DMS153 treated with DMSO at 0.1 percent for 48 hours (cell line): ENCODE measurements at regions not wholly inside any gene's neighbourhood (a gene's known extent, or its start where the extent isn't known, plus 50 kb on each side); places are given as distances from the start of the nearest gene placed in this dataset.

Experiments
- DNase-seq: peaks from one replicate; lab custom pipeline; 2025; ENCODE audit not compliant: unreplicated experiment; lab: John Stamatoyannopoulos, UW

- no peak for DNase-seq
Observed at GRCh38 chr3:80533553-80533952, 765.8 kb upstream of the ROBO1 start.

DNA sequence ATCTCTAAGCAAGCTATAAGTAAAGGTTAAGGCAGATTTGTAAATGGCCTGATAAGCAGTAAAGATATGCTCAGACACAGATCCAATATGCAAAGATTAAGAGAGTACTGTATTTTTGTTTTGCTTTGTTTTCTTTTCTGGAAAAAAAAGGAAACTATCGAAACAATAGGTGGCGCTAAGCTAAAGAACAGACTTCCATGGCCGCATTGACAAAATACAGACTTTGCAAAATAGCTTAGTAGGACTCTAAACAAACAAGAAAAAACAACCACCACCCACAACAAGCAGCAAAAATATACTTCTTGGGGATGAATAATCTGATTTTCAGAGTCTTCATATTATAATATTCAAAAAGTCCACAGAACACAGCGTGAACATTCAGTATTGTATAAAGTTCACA, 758.4 kb upstream of the ROBO1 start:
- DNase-seq, result no peak

DNA sequence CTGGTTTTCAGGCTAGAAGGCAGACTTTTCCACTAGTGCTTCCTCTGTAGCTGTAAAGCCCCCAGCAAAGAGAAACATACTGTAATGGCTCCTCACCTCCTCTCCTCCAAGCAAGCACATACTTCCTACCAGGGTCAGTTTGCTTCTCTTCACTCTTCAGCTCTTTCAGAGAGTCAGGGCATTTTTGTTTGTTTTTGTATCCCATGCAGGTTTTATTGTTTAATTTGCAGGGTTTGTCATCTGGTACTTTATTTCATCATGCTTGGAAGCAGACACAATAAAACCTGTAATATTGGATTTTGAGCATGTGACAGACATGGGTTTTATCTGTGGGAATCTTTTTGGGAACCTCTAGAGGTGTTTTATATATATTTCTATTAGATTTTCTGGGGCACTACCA, 753.3 kb upstream of the ROBO1 start:
- no peak for DNase-seq

DNA sequence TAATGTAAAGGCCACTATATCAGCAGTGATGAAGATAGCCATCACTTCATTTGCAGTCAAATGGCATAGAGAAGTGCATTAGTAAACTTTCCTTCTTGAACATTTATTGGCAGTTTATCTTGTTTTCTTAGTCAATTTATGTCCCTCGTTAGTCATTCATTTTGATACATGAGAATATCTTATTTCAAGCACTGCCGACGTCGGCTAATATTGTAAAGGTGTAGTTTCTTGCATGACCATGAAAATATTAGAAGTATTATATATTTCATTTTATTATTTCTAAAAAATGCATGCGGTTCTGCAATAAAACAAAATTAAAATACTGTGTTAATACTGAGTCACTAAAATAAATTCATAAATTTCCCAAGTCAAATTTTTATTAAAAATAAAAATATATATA, 751.6 kb upstream of the ROBO1 start:
- no peak for DNase-seq

GRCh38 chr3:80496452-80496851, 728.7 kb upstream of the ROBO1 start:
- no peak for DNase-seq

DNA sequence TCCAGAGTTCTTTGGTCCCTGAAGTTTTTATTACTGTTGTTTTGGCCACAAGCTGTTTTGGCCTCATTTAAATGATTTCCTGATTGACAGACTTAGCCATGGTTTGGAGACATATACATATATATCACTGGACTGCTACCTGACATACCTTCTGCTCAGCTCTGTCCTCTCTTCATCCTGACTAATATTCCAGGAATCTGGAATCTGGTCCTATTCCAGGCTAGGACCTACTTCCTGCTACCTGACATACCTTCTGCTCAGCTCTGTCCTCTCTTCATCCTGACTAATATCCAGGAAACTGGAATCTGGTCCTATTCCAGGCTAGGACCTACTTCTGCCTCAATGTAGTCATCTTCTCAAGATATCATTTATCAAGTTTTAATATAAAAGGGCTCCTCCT, 724.4 kb upstream of the ROBO1 start:
- DNase-seq, result no peak

DNA sequence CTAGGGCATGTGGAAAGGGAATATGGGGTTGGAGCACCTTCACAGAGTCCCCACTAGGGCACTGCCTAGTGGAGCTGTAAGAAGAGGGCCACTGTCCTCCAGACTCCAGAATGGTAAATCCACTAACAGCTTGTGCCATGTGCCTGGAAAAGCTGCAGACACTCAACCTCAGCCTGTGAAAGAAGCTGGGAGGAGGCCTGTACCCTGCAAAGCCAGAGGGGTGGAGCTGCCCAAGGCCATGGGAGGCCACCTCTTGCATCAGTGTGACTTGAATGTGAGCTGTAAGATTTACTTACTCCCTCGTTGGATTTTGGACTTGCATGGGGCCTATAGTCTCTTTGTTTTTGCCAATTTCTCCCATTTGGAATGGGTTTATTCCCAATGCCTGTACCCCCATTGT, 705.2 kb upstream of the ROBO1 start:
- no peak for DNase-seq

DNA sequence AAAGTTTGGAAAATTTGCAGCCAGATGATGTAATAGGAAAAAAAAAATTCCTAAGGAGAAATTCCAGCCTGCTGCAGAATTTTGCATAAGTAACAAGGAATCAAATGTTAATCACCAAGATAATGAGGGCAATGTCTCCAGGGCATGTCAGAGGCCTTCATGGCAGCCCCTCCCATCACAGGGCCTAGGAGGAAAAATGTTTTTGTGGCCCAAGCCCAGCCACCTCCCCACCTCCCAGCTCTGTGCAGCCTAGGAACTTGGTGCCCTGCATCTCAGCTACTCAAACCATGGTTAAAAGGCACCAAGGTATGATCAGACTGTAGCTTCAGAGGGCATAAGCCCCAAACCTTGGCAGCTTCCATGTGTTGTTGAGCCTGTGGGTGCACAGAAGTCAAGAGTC, 704.7 kb upstream of the ROBO1 start:
- no peak for DNase-seq

DNA sequence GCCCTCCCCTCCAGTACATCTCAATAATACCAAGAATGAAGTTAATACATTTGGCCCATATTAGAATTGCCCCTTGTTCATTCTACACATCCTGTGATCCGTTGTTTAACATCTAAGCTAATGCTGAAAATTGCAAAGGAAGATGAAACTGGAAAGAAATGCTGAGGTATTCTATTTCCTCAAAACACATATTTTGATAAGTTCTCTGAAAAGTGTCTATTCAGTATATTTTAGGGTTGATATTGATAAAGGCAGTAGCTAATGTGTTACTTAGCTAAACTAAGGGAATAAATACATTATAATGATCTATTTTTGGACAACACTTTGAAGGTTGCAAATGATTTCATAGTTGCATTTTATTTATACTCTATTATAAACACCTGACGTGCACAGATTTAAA, 702.6 kb upstream of the ROBO1 start:
- DNase-seq, result no peak

- no peak for DNase-seq
Observed at GRCh38 chr3:80465746-80466145, 697.9 kb upstream of the ROBO1 start.

GRCh38 chr3:80451393-80451792, 683.6 kb upstream of the ROBO1 start:
- DNase-seq, result no peak

DNA sequence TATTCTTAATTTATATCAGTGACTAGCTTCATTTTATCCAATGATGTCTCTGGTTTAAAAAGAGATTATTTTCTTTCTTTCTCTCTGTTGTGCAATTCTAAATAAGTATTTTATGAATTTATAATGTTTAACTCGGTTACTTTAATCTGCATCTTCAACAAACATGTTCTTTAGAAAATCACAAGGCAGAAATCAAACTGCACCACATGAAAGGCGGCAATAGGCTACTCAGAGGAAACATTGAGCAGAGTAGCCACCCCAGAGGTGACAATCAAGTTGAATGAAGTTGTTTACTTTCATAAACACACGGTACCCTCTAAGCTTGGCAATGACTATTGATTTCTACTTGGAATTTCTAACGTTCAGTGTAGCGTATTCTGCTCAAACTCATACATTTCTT, 677.8 kb upstream of the ROBO1 start:
- no peak for DNase-seq

DNA sequence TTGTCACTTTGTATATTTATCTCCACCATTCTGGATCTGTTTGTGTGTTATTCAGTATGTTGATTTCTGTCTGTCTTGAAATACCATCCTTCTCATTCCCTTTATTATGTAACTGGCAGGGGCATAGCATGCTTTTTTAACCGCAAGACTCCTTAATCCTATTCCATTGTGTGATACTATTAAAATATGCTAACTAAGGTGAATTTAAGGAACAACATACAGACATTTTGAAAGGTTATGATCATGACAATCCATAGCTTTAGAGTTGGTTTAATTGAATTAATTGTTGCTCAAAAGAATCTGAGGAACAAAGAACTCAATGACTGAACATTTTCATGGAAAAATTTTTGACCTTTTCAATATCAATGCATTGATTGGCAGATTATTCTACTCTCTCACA, 677.3 kb upstream of the ROBO1 start:
- DNase-seq, result no peak

DNA sequence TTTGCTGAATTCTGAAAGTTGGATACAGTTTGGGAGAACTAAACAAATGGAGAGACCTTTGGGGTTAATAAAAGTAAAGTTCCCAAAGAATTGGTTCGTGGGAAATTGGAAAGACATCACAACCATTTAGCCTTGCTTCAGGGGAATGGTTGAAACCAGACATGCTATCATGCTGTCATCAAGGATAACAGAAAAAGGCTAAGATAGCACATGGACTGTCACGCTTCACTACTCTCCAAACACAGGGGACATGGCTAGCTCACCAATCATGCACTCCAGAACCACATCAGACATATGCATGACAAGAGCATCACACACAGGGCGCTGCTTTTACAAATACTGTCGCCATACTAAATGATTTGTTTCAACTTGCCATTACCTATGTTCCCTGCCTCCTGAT, 671.7 kb upstream of the ROBO1 start:
- no peak for DNase-seq

DNA sequence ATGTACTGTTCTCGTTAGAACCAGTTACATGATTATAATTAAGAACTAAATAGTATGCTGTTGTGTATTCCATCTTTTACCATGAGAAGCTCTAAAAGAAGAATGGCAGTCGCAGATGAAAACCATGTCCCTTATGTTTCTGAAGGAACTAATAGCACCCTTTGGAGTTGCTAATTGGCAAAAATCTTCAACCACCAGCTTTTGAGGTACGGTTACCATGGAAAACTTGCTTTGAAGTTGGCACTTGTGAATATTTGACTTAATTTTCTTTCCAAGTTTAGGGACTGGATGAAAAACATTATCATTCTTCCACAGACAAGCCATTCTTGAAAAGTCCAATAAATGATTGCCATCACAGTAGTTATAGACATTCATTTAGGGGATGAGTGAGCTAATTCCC, 666.6 kb upstream of the ROBO1 start:
- no peak for DNase-seq

DNA sequence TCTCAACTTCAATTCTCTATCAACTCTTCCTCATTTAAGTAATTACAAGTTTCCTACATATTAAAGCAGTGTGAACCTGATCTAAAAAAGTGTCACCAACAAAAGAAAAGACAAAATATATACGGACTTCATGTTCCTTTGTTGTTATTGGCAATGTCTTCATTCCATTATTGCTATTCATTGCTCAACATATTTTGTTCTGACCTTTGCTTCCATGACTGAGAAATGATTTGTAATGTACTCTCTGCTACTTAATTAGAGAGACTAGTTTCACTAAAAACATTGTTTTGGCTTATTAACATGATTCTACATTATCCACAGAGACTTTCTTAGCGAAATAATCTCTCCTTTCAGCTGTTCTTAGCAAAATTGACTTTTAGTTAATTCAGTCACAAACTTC, 657.2 kb upstream of the ROBO1 start:
- DNase-seq, result no peak

- DNase-seq, result no peak
Observed at GRCh38 chr3:80408030-80408721, 640.4 kb upstream of the ROBO1 start.

DNA sequence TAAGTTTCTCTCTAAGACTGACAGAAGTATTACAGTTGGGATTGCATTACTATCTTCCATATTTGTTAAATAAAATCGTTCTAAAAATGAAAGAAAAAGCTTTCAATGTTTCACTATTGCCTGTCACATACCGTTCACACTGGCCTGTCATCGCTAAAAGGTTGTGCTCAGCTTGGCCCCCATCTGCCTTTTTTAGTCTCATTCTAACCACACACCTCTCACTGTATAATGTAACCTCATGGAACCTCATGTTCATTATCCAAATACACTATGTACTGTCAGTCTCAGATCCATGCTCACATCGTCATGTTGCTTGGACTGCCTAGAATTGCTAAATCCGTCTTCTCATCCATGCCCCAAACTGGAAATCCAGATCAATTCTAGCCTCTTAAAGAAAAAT, 637.8 kb upstream of the ROBO1 start:
- DNase-seq, result no peak

GRCh38 chr3:80395023-80395422, 627.2 kb upstream of the ROBO1 start:
- DNase-seq, result no peak

- no peak for DNase-seq
Observed at GRCh38 chr3:80391573-80391972, 623.8 kb upstream of the ROBO1 start.

- no peak for DNase-seq
Observed at GRCh38 chr3:80384811-80385210, 617.0 kb upstream of the ROBO1 start.

DNA sequence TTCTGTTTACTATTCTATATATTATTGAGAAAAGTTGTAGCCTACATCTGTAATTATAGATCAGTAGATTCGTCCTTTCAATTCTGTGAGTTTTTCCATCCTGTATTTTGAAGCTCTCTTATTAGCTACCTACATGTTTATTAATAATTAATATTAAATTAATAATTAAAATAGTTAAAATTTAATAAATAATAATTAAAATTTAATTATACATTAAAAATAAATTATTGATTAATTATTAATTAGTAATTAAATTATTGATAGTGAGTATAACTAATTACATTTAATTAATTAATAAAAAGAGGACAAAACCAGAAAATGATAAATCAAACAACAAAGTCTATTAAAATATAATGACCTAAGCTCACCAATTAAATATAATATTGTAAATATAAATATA, 606.6 kb upstream of the ROBO1 start:
- no peak for DNase-seq

GRCh38 chr3:80368616-80369015, 600.8 kb upstream of the ROBO1 start:
- DNase-seq, result no peak
